Skeletal muscle cell (primary cell): ENCODE measurements at regions not wholly inside any gene's neighbourhood (a gene's known extent, or its start where the extent isn't known, plus 50 kb on each side); places are given as distances from the start of the nearest gene placed in this dataset.
"Not testable (repeated sequence)": the region's sequence is repeated elsewhere in the genome, so short reads cannot be mapped to it uniquely, and the experiment has no call there.

Source experiments
- DNase-seq: peaks from one replicate; pipeline ENCODE4 v3.0.0-alpha.2; 2010; ENCODE audit warnings: low read depth
- H3K4me3 ChIP-seq: 2 replicates; pipeline ENCODE4 v1.5.1; 2011; ENCODE audit warnings: low read depth, mild to moderate bottlenecking, control low read depth, low read length, moderate library complexity

DNA sequence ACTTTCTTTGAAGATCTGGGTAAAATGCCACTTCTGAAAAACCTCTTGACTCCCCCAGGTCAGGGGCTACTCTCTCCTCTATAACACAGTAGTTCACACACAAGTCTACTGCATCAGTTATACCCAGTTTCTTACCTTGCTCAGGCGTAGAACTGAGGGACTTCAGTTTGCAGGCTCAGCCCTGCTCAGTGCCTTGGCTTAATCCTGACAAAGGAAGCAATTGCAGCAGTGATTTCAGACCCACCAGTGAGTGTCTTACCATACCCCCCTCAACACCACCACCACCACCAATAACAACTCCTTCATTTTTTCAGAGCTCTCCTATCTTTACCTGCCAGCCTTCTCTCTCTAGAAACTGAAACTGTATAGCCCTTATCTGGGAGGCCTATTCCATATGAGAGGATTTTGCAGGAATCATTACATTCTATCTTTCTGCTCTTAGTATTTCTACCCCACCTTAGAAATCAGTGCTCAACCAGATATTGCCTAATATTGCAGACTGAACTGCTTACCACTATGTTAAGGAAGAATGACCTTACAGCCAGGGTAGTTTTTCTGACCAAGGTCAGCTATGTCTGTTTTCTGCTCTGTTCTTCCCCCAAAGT, 105.5 kb upstream of the S1PR1 start:
- DNase-seq, result no peak
- H3K4me3 ChIP-seq, result no peak overlapping the region

DNA sequence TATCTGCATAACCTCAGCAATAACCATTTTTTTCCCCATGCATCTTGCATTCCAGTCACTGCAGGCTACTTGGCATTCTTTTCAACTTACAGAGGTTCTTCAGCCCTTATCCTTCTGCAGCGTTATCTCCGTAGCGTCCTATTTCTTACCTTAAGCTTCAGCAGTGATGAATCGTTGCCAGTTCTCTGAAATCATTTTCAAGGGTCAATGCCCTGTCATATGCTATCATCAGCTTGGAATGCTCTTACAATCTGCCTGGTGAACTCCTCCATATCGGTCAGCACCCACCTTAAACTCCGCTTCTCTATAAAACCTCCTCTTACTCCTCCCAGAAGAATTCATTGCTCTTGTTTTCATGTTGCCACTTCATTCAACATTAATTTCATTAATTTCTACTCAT, 105.1 kb upstream of the DPH5 start:
- DNase-seq, result no peak

DNA sequence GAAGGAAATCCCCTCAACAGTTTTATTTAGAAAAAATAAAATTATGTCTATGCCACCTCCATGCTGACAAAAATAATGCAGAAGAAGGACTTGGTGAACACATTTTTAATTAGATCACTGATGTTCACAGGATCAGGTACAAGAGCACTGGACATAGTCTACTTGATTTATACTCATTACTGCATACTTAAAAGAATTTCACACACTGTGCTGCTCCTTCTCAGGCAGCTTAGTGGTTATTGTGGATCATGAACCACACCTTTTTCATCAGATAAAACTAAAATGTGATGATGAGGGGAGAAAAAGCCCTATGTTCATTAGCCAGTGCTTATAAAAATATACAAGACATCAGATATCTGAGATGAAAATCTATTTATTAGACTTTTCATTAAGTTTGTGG, 103.3 kb upstream of the DPH5 start:
- H3K4me3 ChIP-seq, result no peak overlapping the region
- no peak for DNase-seq

More for the DNA sequence above, 105.1 kb upstream of the DPH5 start:
- H3K4me3 ChIP-seq, result no peak overlapping the region

DNA sequence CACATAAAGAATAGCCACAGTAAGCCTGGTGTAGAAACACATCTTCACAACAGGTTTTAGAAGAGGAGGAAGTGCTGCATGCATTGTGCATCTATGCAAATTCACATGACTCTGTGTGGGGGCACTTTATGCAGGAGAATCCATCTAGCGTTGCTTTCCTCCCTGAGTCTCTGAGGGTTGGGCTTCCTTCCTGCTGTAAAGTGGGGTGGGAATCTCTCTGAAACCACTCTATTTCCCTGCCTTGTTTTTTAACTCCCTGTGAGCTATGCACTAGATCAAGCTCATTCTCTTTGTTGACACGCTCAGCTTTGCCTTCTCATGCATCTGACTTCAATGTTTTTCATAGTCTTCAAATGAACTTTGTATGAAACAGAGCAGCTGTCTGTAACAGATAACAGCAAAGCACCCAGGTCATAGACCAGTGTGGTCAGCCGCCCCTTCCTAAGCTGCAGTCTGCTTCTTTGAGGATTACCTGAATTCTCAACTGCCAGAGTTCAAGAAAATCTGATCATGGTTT, 102.7 kb upstream of the DPH5 start:
- no peak overlapping the region for H3K4me3 ChIP-seq
- DNase-seq, result no peak

DNA sequence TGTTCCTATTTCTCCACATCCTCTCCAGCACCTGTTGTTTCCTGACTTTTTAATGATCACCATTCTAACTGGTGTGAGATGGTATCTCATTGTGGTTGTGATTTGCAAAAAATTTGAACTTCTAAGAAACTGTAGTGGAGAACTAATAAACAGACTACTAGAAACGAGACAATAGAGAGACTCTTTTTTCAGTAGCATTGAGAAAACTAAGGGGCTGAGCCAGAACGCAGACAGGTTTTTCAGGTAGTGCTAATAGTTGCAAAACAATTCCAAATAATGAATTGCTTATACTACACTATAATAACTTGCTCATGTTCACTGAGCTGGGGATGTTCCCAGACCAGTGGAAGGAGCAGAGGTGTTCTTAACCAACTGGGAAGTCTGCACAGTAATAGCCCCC, 98.8 kb upstream of the DPH5 start:
- no peak for DNase-seq

DNA sequence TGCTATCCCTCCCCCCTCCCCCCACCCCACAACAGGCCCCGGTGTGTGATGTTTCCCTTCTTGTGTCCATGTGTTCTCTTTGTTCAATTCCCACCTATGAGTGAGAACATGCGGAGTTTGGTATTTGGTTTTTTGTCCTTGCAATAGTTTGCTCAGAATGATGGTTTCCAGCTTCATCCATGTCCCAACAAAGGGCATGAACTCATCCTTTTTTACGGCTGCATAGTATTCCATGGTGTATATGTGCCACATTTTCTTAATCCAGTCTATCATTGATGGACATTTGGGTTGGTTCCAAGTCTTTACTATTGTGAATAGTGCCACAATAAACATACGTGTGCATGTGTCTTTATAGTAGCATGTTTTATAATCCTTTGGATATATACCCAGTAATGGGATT, 98.3 kb upstream of the DPH5 start:
- not testable (repeated sequence) for H3K4me3 ChIP-seq, DNase-seq

More for the DNA sequence above, 98.8 kb upstream of the DPH5 start:
- no peak overlapping the region for H3K4me3 ChIP-seq

DNA sequence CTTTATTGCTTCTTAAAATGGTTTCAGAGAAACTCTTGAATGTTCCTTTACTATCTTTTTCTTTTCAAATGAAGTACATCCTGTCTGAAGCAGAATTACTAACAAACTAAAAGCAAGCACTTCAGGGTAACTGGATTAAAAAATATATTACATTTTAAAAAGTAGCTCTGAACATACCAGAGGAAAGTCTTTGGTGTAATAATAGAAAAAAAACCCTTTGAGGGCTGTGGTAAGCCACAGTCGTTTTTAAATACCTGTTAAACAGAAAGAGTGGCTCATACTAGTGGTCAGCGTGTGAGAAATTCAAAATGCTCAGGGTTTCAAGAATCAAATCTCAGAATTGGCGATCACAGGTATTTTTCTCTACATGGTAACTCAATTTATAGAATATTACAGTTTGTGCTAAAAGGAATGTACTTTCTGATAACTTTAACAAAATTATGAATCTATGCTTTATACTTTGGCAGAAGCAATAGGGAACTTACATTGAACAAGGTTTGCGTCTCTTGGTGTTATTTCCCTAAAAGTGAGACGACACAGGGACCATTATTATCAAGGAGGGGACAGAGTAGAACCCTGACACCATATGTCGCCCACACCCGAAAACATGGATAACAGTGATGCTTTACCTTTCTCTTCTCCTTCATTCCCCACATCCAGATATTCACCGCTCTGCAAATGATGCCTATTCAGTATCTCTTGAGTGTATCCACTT, 97.0 kb upstream of the DPH5 start:
- DNase-seq, result no peak
- no peak overlapping the region for H3K4me3 ChIP-seq

DNA sequence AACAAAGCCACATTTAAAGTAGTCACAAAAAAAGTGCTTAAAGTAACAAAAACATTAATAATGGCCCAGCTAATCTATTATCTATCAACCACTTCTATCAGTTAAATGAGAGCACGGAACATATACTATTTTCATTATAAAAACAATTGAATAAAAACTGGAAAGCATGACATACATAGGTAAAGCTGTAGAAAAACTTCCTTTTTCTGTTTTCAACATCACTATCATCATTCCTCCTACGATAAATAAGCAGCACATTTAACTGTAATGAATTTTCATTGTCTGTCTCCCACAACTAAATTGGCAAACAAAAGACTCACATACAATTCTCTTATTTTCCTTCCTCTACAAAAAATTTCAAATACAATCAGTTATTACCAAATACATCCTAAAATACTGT, 96.4 kb upstream of the DPH5 start:
- H3K4me3 ChIP-seq, result no peak overlapping the region
- no peak for DNase-seq

DNA sequence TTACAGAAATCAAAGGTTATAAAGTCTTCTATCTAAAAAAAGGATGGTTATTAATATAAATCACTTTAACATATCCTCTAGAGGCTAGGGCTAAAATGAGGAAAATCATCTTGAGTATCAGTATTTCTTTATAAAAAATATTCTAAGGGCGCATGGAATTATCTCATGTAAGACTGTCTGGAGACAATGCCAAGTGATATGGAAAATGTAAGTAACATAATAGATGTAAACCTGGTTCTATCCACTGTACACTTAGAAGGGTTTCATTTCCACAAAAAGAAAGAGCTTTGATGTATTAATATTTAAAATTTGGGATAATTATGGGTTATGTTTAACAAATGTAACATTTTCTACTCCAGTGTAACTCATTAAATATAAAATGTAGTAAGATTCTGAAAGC, 95.9 kb upstream of the DPH5 start:
- no peak overlapping the region for H3K4me3 ChIP-seq
- DNase-seq, result no peak

DNA sequence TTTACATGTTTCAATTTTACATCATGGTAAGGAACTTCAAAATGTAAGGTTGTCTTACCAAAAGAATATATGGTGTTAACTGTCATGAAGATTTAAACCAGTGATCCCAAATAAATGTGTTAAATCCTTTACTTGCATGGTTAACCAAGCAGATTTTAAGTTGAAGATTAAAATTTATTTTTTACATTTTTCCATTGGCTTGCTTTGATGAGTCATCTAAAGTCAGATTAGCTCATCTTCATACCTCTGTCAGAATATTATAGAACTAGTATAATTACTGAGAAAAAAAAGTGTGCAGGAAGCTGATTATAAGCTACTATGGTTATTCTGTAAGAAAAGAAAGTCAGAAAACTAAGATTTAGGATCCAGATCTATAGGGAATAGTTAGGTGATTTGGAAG, 95.3 kb upstream of the DPH5 start:
- DNase-seq, result no peak
- H3K4me3 ChIP-seq, result no peak overlapping the region

DNA sequence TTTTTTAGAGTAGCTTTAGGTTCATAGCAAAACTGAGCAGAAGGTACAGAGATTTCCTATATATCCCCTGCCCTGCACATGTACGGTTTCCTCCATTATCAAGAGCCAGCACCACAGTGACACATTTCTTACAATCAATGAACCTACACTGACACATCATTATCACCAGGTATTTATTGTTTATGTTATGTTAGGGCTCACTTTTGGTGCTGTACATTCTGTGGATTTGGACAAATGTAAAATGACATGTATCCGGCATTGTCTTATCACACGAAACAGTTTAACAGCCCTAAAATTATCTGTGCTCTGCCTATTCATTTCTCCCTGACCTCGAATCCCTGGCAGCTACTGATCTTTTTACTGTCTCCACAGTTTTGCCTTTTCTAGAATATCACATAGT, 93.7 kb upstream of the DPH5 start:
- H3K4me3 ChIP-seq, result no peak overlapping the region
- DNase-seq, result no peak

DNA sequence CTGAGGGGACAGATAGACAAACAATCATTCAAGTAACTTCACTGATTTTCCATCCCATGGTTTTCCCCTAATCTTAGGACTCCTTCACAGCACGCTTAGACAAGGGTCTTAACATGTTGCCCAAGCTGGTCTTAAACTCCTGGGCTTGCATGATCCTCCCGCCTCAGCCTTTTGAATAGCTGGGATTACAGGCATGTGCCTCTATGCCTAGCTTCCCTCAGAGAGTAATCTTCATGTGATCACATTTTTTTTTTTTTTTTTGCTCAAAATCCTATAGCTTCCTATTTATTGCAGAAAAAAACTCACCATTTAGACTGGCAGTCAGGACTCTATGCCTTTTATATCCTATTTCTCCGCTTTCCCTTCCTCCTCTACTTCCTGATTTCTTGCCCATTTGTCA, 90.4 kb upstream of the DPH5 start:
- no peak for DNase-seq
- no peak overlapping the region for H3K4me3 ChIP-seq

DNA sequence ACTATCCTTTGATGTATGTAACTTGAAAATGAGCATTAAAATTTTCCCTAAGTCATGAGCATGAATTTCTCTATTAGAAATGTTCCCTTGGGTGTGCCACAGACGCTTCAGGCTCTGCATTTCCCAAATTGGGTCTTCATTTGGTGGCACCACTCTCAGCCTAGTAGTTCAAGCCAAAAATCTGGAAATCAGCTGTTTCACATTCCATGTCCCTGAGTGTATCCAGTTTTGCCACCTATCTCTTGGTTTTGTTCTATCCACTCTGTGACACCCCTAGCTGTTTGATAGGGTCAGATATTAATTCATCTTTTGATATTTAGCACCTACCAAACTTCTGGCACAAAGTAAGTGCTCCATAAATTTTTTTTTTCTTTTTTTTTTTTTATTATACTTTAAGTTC, 89.5 kb upstream of the DPH5 start:
- DNase-seq, result no peak
- no peak overlapping the region for H3K4me3 ChIP-seq

DNA sequence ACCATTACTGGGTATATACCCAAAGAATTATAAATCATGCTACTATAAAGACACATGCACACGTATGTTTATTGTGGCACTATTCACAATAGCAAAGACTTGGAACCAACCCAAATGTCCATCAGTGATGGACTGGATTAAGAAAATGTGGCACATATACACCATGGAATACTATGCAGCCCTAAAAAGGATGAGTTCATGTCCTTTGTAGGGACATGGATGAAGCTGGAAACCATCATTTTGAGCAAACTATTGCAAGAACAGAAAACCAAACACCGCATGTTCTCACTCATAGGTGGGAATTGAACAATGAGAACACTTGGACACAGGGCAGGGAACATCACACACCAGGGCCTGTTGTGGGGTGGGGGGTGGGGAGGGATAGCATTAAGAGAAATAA, 88.5 kb upstream of the DPH5 start:
- H3K4me3 ChIP-seq, DNase-seq: not testable (repeated sequence)

DNA sequence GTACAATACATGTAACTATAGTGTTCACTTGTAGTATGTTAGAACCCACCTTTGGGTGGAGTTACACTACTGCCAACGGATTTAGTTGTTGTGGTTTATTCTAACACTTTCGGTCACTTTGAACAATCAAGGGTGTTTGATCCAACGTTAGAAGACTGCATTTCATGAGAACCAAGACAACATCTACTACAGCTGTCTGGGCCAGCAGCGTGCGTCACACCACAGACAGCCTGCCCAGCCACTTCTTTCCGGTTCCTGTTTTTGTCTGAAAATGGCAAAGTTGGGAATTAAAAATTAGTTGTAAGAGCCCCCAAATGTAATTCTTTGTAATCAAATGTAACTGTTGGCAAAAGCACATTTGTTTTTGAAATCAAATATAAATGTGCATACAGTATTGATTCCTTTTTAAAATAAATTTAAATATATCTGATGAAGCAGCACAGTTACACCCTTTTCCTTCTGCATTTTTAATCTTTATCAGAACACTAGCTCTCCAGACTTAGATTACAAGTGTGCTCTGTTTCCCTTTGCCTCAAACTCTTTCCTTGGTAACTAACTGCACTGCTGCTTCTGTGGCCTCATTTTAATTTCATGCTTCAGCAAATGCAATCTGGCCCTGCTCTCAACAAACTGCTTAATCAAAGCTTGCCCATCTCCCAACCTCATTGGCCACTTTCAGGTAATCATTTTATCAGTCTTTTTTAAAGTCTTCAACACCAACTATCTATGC, 86.6 kb upstream of the DPH5 start:
- DNase-seq, result no peak
- no peak overlapping the region for H3K4me3 ChIP-seq

DNA sequence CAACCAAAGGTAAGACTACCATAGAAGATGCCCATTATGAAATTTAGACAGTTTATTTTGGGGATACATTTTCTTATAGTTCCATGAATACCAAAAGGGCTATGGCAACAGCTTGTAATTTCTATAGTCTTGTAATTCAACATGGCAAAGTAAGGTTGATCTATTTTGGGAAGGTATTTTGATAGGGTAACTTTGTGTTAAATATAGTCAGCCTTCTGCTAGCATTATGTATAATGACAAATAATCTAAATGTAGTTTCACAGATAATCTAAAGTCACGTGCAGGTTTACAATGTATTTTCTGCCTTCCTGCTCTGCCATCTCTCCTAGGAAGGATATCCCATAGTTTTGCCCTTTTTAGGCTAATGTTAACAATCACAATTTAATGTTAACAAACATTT, 85.9 kb upstream of the DPH5 start:
- no peak for DNase-seq
- no peak overlapping the region for H3K4me3 ChIP-seq

DNA sequence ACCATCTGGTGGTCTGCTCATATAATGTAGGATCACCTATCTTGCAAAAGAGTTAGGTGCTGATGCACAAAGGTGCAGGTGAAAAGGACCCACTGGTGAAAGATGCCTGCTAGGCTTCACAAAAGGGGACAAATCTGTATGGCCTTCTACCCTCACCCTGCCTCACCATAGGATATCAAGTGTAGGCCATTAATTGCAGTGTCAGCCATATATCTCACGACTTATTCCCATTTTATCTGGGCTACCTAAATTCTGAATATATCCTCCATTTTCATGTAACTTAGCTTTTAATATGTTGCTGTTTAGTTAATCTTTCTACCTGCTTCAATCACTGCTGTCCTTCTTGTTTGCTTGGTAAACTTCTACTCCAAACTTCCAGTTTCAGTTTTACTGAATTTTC, 84.2 kb upstream of the DPH5 start:
- H3K4me3 ChIP-seq, result no peak overlapping the region

DNA sequence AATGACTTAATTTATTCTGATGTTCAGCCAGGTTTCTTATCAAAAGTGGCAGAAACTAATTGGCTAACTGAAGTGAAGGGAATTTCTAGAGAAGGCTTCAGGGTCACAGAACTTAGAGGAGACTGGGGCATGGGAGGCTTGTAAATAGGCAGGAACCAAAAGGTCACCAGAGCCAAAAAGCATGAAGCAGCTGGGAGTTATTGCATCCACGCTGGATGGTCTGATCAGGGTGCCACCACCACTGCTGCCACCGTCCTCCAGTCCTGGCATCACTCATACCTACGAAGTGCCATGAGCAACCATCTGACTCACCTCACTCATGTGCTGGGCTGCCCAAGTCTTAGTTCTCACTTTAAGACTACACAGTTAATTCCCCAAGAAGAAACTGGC, 82.5 kb upstream of the DPH5 start:
- no peak for DNase-seq
- no peak overlapping the region for H3K4me3 ChIP-seq

More for the DNA sequence above, 84.2 kb upstream of the DPH5 start:
- DNase-seq, result no peak

DNA sequence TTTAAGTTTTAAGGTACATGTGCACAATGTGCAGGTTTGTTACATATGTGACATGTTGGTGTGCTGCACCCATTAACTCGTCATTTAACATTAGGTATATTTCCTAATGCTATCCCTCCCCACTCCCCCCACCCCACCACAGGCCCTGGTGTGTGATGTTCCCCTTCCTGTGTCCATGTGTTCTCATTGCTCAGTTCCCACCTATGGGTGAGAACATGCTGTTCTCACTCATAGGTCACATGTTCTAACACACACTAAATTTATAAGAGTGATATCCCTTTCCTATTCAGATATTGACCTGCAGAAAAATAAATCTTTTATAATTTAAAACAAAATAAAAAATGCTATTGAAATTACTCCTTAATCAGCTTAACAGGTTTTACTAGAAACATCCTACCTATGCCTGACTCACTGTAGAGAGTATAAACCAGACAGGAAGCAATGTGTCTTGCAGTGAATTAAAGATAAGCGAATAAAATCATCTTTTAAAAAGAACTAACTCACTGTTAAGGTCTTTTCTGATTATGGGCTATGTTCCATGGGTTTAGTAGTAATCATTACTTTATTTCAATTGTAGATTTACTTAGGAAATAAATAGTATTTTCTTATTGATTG, 82.0 kb upstream of the DPH5 start:
- DNase-seq, result no peak
- no peak overlapping the region for H3K4me3 ChIP-seq

DNA sequence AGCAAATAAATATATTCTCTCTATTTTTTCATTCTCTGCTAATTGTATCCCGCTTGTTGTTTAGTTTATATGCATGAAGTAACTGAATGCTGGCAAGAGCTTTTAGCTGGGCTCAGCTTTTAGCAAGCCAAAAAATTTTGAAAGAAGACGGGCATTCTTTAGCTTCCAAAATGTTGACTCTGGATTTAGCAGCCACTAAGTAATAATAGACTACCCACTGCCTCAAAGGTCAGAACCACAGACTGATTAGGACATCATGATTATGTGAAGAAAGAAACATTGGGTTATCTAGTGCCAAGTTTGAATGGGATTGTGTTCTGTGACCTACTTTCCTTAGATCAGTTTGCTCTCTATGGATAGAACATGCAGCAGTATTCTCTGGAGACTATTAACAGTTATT, 80.3 kb upstream of the DPH5 start:
- DNase-seq, result no peak
- no peak overlapping the region for H3K4me3 ChIP-seq
